ENCODE measurements at regions not wholly inside any gene's neighbourhood (a gene's known extent, or its start where the extent isn't known, plus 50 kb on each side); places are given as distances from the start of the nearest gene placed in this dataset.

GRCh38 chr4:17246656-17247055 is 265.2 kb downstream of the QDPR start:
- no peak for DNase-seq

- DNase-seq = no peak
These were observed 270.1 kb downstream of the QDPR start for GRCh38 chr4:17241835-17242234.

- DNase-seq = no peak
These were observed 273.3 kb downstream of the QDPR start for GRCh38 chr4:17238633-17239032.

- DNase-seq = no peak
These were observed 275.2 kb downstream of the QDPR start for GRCh38 chr4:17236686-17237085.

GRCh38 chr4:17234678-17235077 is 277.2 kb downstream of the QDPR start:
- DNase-seq = no peak

GRCh38 chr4:17232566-17233253 is 279.2 kb downstream of the QDPR start:
- DNase-seq = peak in 23 of 56 donors; percentile 0 to 28 (median 3)

GRCh38 chr4:17231880-17232475 is 279.9 kb downstream of the QDPR start:
- DNase-seq = peak in 1 of 56 donors; percentile 1

- no peak for DNase-seq
These were observed 281.2 kb downstream of the QDPR start for GRCh38 chr4:17230727-17231126.

- DNase-seq = no peak
These were observed 291.1 kb downstream of the QDPR start for GRCh38 chr4:17220816-17221215.

- DNase-seq = no peak
These were observed 293.1 kb downstream of the QDPR start for GRCh38 chr4:17218786-17219185.

GRCh38 chr4:17206829-17207801 is 304.8 kb downstream of the QDPR start:
- no peak for DNase-seq

GRCh38 chr4:17204908-17205307 is 306.5 kb upstream of the LDB2 start:
- no peak for DNase-seq

GRCh38 chr4:17203797-17204196 is 305.4 kb upstream of the LDB2 start:
- DNase-seq = no peak

GRCh38 chr4:17197070-17197469 is 298.6 kb upstream of the LDB2 start:
- DNase-seq = peak in 3 of 56 donors; percentile 0 to 8 (median 2)

- no peak for DNase-seq
These were observed 297.2 kb upstream of the LDB2 start for GRCh38 chr4:17195461-17196275.

GRCh38 chr4:17194586-17194985 is 296.1 kb upstream of the LDB2 start:
- DNase-seq = no peak

GRCh38 chr4:17189759-17190158 is 291.3 kb upstream of the LDB2 start:
- no peak for DNase-seq

- DNase-seq = no peak
These were observed 290.9 kb upstream of the LDB2 start for GRCh38 chr4:17189401-17189720.

GRCh38 chr4:17188547-17189400 is 290.3 kb upstream of the LDB2 start:
- DNase-seq = no peak

- DNase-seq = no peak
These were observed 289.7 kb upstream of the LDB2 start for GRCh38 chr4:17188125-17188524.
